Lower lobe of right lung (tissue), 2 donors: ENCODE measurements at regions not wholly inside any gene's neighbourhood (a gene's known extent, or its start where the extent isn't known, plus 50 kb on each side); places are given as distances from the start of the nearest gene placed in this dataset.
A peak's percentile ranks its signal among the peaks of the same experiment; 100 is the strongest.

Experiments used
- ATAC-seq, 2 donors: fragments of 200-7000 bp; cut with Tn5 transposase; one replicate each; pipeline ENCODE4 v1.9.1; 2020 to 2022; ENCODE audit warnings: mild to moderate bottlenecking in 2 of 2, moderate library complexity in 2 of 2
- DNase-seq: peaks from one replicate; pipeline ENCODE4 v3.0.0-alpha.2; 2020
- H3K27ac ChIP-seq: fragments of 200-600 bp; one replicate; pipeline ENCODE4 v1.8.0; 2022
- H3K27me3 ChIP-seq: fragments of 200-600 bp; one replicate; pipeline ENCODE4 v1.8.0; 2022; ENCODE audit warnings: low read depth
- H3K36me3 ChIP-seq: fragments of 200-600 bp; one replicate; pipeline ENCODE4 v1.8.0; 2022; ENCODE audit warnings: mild to moderate bottlenecking
- H3K4me1 ChIP-seq: fragments of 200-600 bp; one replicate; pipeline ENCODE4 v1.8.0; 2022
- H3K4me3 ChIP-seq: fragments of 200-600 bp; one replicate; pipeline ENCODE4 v1.8.0; 2022; ENCODE audit warnings: mild to moderate bottlenecking
- H3K9me3 ChIP-seq: fragments of 200-600 bp; one replicate; pipeline ENCODE4 v1.8.0; 2022
- intact Hi-C: fragments of 100-400 bp; cut with DNase I; formaldehyde crosslinking; loops from one replicate; pipeline ENCODE4 v1.11.0; 2022
- TF ChIP-seq, protein P1 (sequence below): fragments of 200-600 bp; IDR thresholded peaks from one replicate; pipeline ENCODE4 v1.8.0; 2022; ENCODE audit warnings: antibody characterized with exemption, mild to moderate bottlenecking
- donor health status: DM: no; HTN: yes; CAD: no; lungs with severe emphysema.

DNA sequence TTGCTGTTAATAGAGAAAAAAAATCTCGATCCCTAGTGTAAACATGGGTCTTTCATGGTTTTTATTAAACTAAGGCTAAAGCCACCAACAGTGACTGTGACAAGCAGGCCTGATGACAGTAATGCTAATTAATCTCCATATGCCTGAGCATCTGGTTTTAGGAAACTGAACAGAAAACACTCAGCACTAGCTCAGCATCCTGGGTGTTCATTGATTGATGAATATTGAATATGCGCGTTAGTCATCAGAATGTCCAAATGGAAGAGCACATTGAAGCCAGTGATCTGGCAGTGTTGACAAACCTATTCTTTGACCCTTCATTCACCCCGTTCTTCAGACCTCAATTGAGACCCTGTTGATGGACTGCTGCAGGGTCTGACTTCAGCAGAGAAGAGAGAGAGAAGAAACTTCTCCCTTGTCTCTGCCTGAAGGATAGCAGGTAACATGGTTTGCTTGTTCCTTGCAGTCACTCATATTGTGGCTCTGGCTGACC, 283.8 kb downstream of the RDH14 start:
- ATAC-seq: no peak
- H3K4me3 ChIP-seq: no peak overlapping the region
- intact Hi-C loops: no loop called here

DNA sequence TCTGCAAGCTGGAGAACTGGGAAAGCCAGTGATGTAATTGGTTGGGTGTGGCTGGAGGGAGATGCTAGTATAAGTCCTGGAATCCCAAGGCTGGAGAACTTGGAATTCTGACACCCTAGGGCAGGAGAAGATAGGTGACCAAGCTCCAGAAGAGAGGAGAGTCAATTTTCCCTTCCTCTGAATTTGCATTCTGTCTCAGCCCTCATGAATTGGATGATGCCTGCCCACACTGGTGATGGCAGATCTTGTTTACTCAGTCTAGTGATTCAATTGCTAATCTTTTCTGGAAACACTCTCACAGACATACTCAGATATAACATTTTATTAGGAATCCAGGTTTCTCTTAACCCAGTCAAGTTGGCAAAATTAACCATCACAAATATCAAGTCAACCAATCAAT, 287.2 kb downstream of the RDH14 start:
- TF ChIP-seq, protein P1, sequence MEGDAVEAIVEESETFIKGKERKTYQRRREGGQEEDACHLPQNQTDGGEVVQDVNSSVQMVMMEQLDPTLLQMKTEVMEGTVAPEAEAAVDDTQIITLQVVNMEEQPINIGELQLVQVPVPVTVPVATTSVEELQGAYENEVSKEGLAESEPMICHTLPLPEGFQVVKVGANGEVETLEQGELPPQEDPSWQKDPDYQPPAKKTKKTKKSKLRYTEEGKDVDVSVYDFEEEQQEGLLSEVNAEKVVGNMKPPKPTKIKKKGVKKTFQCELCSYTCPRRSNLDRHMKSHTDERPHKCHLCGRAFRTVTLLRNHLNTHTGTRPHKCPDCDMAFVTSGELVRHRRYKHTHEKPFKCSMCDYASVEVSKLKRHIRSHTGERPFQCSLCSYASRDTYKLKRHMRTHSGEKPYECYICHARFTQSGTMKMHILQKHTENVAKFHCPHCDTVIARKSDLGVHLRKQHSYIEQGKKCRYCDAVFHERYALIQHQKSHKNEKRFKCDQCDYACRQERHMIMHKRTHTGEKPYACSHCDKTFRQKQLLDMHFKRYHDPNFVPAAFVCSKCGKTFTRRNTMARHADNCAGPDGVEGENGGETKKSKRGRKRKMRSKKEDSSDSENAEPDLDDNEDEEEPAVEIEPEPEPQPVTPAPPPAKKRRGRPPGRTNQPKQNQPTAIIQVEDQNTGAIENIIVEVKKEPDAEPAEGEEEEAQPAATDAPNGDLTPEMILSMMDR: no peak
- no peak for DNase-seq
- no peaks in the 10 kb centered on the region for H3K9me3 ChIP-seq
- ATAC-seq: no peak
- no peaks in the 10 kb centered on the region for H3K36me3 ChIP-seq
- no peaks in the 10 kb centered on the region for H3K4me1 ChIP-seq
- no peaks in the 10 kb centered on the region for H3K27me3 ChIP-seq
- no peak overlapping the region for H3K27ac ChIP-seq
- H3K4me3 ChIP-seq: no peak overlapping the region
- intact Hi-C loops: no loop called here

More for the DNA sequence above, 283.8 kb downstream of the RDH14 start:
- Histone ChIP-seq H3K36me3 (no peaks in the 10 kb centered on the region), H3K27ac (no peak overlapping the region), H3K4me1 (no peaks in the 10 kb centered on the region), H3K27me3 (no peaks in the 10 kb centered on the region), H3K9me3 (no peaks in the 10 kb centered on the region)
- no peak for DNase-seq
- TF ChIP-seq, protein P1: no peak

DNA sequence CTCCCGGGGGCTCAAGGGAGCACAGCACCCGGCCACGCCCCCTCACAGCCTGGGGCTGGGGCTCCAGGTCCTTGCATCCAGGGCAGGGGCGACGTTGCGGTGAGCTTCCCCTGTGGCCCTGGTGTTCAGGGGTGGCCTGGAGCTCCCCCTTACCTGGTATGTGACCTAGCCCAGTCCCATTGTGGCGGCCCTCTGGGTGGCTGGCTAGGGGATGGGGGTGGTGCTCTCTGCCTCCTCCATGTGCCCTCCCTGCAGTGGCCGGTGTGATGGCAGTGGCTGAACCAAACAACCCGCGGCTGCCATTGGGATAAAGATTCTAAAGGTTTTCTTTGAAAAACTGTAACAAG, 288.3 kb downstream of the RDH14 start:
- ATAC-seq: no peak
- no peak for DNase-seq

DNA sequence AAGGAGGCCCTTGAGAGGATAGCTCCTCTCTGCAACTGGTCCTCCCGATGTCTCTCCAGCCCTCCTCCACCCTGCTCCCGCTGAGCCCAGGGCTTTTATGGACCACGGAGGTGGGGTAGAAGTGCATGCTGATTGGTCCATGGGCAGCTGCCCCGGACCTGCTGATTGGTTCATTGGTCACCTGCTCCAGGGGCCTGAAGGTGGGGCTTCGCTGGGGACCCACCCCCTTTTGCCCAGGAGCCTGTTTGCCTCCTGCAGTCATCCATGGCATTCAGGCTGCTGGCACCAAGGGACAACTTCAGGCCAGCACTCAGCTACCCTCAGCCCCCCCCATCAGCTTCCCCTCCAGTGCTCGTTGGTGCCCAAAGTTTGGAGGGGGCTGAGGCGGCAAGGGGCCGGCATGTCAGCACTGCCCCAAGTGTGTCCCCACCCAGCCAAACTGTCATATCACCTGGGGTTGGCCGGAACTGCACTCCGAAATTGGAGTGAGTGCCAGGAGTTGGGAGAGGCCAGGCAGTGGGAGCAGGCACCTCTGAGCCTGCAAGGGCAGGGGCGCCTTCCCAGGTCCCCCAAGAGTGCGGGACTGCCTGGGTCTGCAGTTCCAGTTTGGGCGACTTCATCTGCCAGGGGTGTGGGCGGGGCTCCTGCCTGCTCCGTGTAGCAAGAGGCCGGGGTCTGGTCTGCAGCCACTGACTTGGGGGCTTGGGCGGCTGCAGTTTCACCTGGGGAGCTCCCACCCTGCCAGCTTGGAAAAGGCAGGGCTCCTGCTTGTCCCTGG, 288.9 kb downstream of the RDH14 start:
- no peak overlapping the region for H3K4me3 ChIP-seq
- H3K27ac ChIP-seq: no peak overlapping the region
- H3K4me1 ChIP-seq: no peaks in the 10 kb centered on the region
- intact Hi-C loops: no loop called here
- ATAC-seq (peak in 1 of 2 donors; percentile 17), DNase-seq (no peak)
- no peaks in the 10 kb centered on the region for H3K36me3 ChIP-seq
- H3K9me3 ChIP-seq: no peaks in the 10 kb centered on the region
- TF ChIP-seq, protein P1: no peak
- no peaks in the 10 kb centered on the region for H3K27me3 ChIP-seq

More for the DNA sequence above, 288.3 kb downstream of the RDH14 start:
- no peaks in the 10 kb centered on the region for H3K27me3 ChIP-seq
- H3K27ac ChIP-seq: no peak overlapping the region
- intact Hi-C loops: no loop called here
- H3K9me3 ChIP-seq: no peaks in the 10 kb centered on the region
- H3K4me1 ChIP-seq: no peaks in the 10 kb centered on the region
- TF ChIP-seq, protein P1: no peak
- H3K36me3 ChIP-seq: no peaks in the 10 kb centered on the region
- no peak overlapping the region for H3K4me3 ChIP-seq

DNA sequence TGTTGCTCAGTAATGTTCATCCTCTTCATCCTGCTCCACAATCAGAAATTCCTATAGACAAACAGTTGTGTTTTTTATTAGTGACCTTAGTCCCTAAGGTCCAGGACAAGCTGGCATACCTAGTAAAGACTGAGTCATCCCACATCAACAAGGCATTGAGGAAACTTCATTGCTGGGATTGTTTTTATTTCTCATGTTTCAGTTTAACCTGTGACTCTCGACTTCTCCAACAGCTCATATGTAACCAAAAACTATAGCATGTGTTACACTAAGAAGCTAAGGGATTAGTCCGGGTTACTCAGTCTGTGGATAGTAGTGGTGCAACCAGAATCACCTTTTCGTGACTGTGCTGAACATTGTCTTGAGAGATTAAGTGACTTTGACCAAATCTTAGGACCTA, 292.1 kb downstream of the RDH14 start:
- H3K36me3 ChIP-seq: no peaks in the 10 kb centered on the region
- TF ChIP-seq, protein P1: no peak
- no peaks in the 10 kb centered on the region for H3K4me1 ChIP-seq
- ATAC-seq (no peak), DNase-seq (no peak)
- H3K27ac ChIP-seq: no peak overlapping the region
- no peaks in the 10 kb centered on the region for H3K27me3 ChIP-seq
- no peak overlapping the region for H3K4me3 ChIP-seq
- intact Hi-C loops: no loop called here
- no peaks in the 10 kb centered on the region for H3K9me3 ChIP-seq
